HG03280 (cell line): ENCODE measurements at regions not wholly inside any gene's neighbourhood (a gene's known extent, or its start where the extent isn't known, plus 50 kb on each side); places are given as distances from the start of the nearest gene placed in this dataset.
"Not testable (repeated sequence)": the region's sequence is repeated elsewhere in the genome, so short reads cannot be mapped to it uniquely, and the experiment has no call there.

Experiments used
- ATAC-seq: cut with Tn5 transposase; IDR thresholded peaks from one replicate; pipeline ENCODE4 v1.9.1; 2021; ENCODE audit warnings: mild to moderate bottlenecking, moderate library complexity; ENCODE audit not compliant: unreplicated experiment

DNA sequence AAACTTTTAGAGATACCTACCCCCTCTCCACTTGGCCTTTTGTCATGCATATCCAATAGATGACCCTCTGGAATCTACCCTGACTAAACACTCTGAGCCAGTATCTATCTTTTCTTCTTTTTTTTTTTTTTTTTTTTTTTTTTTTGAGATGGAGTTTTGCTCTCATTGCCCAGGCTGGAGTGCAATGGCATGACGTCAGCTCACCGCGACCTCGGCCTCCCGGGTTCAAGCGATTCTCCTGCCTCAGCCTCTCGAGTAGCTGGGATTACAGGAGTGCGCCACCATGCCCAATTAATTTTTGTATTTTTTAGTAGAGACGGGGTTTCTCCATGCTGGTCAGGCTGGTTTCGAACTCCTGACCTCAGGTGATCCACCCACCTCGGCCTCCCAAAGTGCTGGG is 50.8 kb upstream of the GRIN2B start:
- not testable (repeated sequence) for ATAC-seq

DNA sequence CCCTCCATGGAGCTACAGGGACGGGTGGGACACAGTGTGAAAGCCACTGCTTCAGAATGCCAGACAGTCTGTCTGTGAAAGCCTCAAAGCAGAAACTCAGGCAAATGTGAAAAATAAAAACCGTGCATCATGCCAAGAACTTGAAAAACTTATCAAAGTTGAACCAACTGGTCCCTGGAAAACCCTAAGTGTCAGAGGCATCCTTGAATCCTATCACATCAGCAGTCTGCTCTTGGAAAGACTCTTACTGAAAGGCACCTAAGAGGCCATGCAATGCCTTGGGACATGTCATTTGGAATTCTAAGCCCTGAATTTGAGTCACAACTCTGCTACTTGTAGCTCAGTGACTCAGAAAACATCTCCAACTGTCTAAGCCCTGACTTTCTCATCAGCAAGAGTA is 62.4 kb upstream of the GRIN2B start:
- ATAC-seq: no peak

DNA sequence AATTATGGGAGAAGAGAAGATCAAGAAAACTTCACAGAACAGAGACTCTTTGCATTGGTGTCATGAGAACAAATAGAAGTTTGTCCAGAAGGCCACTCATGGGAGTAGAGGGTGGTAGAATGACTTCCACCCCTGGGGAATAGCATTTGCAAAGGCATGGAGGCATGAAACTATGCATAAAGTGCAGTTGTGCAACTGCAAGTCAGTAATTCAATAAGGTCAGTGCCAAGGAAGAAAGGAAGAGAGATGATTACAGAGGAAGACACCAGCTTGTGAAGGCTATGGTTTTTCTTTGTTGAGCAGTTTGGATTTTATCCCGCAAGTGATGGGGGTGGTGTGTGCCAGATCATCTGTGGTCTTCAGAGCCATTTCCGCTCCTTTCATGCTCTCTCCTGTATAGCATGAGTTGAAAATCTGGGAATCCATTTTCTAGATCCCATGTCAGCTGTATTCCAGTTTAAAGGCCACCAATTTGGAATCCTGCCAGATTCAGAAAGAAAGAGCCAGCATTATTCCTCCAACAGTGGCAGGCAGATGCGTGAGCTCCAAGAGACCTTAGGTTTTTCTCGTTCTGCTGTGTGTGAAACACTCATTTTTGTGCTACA is 67.6 kb upstream of the GRIN2B start:
- ATAC-seq: no peak

DNA sequence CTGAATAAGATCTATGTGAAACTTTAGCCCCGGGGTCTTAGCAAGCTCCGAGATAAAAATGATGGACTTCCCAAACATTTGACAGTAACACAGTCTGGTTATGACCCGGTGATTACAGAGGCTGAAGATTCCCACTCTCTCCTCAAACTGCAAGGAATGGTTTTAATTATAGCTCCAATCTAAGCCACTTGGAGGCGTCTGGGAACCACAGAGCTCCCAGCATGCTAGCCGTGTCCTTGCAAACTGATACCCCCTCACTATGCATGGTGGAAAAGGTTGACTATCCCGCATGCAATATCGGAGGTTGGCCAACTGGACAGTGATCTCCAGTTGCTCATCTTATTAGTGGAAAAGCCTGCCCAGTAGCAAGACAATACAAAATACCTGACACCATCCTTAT is 76.5 kb upstream of the GRIN2B start:
- no peak for ATAC-seq

DNA sequence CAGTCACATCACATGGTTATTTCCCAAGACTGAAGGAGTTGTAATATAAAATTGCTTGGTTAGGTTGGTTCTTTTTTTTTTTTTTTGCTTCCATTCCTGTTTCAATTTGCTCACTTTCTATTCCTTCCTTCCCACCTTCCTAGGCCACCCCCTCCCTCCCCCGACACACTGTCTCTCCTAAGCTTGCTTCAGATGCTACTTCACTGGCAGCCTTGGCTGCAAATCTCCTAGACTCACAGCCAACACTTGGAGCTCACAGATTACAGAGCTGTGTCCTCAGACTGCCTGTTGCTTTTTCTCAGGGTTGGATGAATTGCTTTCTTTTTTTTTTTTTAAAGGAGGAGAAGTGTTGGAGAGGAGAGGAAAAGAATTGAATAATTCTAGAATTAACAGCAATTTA is 77.3 kb upstream of the GRIN2B start:
- no peak for ATAC-seq

DNA sequence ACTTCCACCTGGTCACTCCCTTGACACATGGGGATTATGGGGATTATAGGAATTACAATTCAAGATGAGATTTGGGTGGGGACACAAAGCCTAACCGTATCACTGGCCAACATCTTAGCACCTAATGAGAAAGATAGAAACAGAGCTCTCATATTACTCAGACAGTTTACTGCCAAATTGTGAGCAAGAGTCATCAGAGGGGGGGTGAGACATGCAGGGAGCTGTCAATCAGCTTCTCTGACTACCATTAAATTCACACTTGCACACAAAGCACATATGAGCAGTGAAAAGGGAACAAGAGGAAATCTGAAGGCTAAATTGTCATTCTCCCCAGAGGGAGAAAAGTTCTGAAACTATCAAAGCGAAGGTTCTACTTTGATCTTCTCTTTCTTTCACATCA is 78.1 kb upstream of the GRIN2B start:
- ATAC-seq: no peak

DNA sequence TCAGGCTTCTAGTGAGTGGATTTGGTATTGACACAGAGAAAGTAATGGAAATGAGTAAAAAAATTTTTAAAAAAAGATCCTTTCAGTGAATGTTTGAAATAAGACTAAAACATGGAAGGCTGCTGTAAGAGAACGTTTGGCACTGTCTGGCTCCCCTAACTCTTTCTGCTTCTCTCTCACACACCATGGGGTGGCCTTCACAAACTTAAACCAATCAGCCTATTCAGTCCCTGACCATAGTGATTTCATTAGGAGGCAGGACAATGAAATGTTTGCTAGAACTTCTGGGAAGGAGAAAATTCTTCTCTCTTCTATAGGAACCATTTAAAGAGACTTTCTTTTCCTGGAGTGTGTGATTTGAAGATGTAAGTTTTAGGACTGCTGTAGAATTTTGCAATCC is 84.2 kb upstream of the GRIN2B start:
- ATAC-seq: no peak

DNA sequence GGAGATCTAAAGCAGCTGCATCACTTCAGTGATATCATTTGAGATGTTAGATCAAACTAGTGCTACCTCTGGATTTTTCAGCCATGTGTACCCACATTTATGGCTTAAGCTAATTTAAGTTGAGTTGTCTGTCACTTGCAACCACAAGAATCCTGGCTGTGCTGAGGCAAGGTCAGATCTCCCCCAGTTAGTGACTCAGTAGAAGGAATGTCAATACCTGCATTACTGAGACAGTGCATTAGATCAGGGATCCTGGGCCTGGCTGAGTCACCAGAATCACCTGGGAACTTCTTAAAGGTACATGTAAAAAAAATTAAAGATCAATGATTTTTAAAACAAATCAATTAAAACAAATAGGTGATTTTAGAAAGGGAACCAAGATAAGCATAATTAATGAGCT is 84.6 kb upstream of the GRIN2B start:
- no peak for ATAC-seq

DNA sequence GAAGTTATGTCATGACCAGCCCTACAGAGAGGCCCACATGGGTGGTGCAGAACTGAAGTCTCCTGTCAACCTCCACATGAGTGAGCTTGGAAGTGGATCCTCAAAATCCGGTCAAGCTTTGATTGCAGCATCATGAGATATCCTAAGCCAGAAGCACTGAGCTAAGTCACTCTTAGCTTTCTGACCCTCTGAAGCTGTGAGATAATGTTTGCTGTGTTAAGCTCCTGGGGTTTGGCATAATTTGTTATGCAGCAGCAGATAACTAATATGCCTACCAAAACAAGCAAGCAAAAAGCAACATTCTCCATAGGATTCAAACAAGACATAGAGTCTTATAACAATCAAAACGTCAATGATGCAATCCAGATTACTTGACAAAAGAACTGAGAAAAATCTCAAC is 87.6 kb upstream of the GRIN2B start:
- no peak for ATAC-seq

DNA sequence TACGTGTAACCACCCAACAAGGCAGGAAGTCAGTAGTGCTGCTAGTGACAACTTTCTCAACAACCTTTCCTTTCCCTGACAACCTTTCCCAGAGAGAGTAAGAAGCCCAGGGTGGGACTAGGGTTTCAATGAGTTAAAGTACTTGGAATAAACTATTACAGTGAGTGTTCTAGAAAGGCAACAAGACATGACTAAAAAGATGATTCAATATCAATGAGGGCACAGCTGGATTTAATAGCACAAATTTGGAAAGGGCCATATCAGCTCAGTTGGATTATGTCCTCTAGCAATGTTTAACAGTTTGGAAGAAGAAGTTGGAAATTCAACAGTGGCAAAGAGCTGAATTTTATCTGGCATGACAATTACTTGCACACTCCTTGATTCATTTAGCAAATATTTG is 90.4 kb upstream of the GRIN2B start:
- no peak for ATAC-seq

DNA sequence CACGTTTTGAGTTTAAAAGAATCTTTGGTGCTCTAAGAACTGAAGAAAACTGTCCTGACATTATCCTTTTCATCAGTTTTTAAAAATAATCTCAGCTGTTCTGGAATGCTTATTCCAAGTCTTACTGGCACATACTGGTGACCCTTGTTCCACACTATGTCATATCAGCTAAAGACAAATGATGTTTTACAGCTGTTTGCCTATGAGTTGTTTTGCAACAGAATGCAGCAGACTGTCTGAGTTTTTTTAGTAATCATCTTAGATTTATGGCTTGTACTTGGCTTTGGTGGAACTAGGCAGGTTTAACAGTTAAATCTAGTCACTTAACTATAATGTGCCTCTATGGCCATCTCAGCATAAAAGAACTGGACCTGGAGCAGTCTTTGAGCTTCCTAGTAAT is 91.6 kb upstream of the GRIN2B start:
- no peak for ATAC-seq

DNA sequence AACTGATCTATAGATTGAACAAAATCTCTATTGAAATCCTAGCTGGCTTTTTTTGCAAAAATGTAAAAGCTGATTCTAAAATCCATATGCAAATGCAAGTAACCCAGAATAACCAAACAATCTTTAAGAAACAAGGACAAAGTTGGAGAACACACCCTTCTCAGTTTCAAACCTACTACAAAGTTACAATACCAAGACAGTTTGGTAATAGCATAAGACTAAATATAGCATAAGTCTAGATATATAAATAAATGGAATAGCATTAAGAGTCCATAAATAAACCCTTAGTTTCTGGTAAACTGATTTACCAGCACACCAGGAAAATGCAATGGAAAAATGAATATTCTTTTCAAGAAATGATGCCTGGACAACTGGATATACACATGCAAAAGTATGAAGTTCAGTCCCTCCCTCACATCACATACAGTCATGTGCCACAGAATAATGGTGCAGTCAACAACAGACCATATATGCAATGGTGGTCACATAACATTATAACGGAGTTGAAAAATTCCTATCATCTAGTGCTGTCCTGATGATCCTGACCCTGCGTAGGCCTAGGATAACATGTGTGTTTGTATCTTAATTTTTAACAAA is 94.5 kb upstream of the GRIN2B start:
- ATAC-seq: no peak

DNA sequence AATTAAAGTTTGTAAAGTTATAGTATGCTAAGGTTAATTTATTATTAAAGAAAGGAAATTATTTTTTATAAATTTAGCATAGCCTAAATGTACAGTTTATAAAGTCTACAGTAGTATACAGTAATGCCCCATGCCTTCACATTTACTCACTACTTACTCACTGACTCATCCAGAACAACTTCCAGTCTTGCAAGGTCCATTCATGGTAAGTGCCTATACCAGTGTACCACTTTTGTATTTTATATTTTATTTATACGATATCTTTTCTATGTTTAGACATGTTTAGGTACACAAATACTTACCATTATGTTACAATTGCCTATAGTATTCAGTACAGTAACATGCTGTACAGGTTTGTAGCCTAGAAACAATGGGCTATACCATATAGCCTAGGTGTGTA is 95.1 kb upstream of the GRIN2B start:
- ATAC-seq: no peak

DNA sequence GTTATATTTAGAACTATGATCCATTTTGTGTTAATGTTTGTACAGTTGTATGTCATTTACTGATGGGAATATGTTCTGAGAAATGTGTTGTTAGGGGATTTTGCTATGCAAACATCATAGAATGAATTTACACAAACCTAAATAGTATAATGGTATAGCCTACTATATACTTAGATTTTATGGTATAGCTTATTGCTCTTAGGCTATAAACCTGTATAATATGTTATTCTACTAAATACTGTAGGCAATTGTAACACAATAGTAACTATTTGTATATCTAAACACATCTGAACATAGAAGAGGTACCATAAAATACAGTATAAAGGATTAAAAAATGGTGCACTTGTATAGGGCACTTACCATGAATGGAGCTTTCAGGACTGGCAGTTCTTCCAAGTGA is 105.4 kb upstream of the GRIN2B start:
- ATAC-seq: no peak

DNA sequence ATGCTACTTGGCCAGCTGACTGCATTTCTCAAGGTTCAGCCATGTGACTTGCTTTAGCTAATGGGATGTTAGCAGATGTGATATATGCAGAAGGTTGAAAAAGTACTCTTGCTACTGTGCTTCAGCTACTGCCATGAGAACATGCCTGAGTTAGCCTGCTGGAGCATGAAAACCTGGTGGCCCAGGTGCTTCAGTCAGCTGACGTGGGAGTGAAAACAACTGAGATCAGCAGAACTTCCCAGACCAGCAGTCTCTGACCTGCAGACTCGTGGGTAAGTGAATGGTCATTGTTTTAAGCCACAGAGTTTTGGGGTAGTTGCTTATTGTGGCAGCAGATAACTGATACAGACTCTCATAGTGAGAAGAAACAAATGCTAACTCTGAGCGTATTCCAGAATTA is 118.6 kb upstream of the GRIN2B start:
- ATAC-seq: no peak

DNA sequence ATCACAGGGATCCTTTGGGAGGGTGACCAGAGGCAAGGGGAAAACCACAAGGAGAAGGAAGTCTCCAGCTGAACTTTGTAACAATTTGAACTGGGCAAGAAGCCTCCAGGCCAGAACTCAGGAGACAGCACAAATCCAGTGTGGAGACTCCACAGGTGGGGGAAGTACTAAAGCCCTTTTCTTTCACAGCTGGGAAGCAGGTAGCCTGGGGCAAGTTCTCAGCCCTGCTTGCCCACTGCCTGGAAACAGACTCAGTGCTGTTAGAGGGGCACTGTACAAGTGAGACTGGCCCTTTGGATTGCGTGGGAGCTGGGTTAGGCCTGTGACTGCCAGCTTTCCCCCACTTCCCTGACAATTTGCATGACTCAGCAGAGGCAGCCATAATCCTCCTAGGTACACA is 120.2 kb upstream of the GRIN2B start:
- ATAC-seq: not testable (repeated sequence)

DNA sequence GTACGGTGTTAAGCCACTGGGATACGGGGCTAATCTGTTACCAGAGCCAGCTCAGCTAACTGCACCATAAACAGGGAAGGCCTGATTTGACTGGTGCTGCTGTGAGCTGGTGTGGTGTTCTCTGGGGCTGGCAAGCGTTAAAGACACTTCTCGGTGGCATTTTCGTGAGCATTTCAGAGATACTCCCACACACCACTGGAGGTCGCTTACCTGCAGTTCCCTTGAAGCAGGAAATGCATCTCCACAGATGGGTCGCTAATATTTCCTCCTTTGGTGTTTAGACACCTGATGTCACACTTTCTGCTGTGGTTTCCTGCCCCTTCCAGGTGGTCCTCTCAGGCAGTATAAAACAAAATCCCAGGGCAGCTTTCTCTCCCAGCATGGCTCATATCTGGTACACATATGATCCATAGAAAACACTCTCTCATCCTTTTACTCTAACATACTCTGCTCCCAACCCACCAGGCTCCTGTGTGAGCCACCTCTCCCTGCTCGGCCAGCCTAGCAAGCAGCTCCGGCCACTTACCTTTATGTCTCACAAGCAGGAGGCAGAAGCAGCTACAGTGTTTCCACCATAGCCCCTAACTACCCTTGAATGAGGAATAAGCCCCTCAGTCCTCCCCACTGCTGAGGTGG is 129.9 kb upstream of the GRIN2B start:
- ATAC-seq: peak; percentile 100

DNA sequence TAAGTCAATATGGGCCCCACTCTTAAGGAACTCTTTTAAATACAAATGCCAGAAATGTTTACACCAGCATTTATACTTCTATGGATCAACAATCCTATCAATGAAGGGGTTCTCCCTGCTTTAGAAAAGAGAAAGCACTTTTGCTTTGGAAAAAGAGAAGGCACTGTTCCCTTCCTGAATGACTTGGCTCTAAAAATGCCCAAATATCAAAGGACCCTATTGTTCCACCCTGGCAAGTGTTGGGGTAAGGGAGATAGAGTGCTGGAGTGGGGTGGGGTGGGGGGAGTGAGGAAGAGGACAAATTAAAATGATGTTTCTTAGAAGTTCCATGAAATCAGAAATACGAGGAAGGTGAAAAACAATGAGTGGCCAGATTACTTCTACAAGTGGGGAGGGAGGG is 131.6 kb upstream of the GRIN2B start:
- no peak for ATAC-seq

DNA sequence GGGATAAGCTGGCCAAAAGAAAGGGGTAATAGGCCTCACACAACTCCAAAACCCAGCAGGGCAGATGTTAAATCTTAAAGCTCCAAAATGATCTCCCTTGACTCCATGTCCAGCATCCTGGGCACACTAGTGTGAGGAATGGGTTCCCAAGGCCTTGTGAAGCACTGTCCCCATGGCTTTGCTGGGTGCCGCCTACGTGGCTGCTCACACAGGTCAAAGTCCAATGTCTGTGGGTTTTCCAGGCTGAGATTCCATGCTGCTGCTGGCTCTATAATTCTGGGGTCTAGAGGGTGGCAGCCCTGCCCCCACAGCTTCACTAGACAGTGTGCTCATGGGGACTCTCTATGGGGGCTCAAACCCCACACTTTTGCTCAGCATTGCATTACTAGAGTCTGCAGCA is 145.3 kb upstream of the GRIN2B start:
- ATAC-seq: no peak

DNA sequence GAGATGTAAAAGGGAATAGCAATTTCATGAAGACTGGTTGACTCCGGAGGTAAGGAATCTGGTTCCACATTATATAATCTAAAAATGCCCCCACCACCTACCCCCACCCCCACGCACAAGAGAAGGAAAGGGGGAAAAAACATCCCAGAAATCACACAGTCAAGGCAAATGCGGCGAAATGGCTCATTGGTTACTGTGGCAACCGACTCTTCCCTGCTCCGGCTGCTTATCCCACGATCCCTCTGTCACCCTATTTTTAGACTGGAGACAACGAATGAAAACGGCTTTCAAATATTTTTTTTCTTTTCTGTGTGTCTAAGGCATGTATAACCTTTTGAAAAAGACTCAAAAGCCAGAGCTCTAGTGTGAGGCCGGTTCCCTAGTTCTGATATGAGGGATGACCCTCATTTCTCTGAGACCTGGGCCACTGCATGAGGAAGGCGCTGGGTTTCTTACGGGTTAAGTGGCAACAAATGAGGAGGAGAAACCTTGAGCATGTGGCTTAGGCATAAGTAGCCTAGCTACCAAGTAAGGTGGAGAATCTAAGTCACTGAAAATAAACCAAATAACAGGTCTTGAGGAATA is 148.3 kb upstream of the GRIN2B start:
- ATAC-seq: no peak

DNA sequence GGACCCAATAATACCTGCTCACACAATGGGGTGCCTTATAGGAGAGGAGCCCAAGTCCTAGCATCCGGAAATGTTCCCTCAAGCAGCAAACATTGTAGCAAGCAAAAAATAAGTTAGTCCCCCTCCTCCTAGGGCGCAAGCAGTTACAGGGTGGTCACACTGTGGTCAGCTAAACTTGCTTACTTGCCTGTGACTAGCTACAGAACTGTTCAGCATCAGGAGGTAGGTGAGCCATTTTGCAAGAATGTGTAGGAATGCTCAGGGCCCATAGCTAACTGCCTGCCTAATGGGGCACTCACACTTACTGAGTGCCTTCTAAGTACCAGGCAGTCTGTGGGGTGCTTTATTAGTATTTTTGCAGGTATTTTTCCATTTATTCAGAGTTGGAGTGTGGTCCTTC is 154.6 kb upstream of the GRIN2B start:
- no peak for ATAC-seq

DNA sequence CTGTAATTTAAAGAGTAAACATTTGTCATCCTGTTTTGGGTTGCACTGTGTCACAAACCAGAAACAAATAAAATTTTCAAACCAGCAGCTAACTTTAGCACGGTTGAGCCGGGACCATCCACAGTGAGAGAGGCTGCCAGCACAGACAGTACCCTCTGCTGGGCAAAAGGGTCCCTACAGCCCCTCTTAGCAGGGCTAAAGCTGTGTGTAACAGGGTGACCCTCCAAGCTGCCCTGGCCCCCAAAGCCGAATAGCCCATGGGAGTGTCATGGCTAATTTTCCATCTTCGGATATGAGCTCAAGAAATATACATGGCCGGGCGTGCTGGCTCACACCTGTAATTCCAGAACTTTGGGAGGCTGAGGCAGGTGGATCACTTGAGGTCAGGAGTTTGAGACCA is 157.1 kb upstream of the GRIN2B start:
- ATAC-seq: no peak
